SK-MEL-5 (cell line): ENCODE measurements at regions not wholly inside any gene's neighbourhood (a gene's known extent, or its start where the extent isn't known, plus 50 kb on each side); places are given as distances from the start of the nearest gene placed in this dataset.

Experiments
- DNase-seq: peaks from one replicate; pipeline ENCODE4 v3.0.0-alpha.2; 2016; ENCODE audit warnings: low read depth, low spot score
- in situ Hi-C: cut with HindIII; loops from 2 replicates; pipeline ENCODE4 v1.10.0; 2016; ENCODE audit warnings: low sequenced_read_pairs, high pct_unique_total_duplicates, low pct_unique_long_range_greater_than_20kb

DNA sequence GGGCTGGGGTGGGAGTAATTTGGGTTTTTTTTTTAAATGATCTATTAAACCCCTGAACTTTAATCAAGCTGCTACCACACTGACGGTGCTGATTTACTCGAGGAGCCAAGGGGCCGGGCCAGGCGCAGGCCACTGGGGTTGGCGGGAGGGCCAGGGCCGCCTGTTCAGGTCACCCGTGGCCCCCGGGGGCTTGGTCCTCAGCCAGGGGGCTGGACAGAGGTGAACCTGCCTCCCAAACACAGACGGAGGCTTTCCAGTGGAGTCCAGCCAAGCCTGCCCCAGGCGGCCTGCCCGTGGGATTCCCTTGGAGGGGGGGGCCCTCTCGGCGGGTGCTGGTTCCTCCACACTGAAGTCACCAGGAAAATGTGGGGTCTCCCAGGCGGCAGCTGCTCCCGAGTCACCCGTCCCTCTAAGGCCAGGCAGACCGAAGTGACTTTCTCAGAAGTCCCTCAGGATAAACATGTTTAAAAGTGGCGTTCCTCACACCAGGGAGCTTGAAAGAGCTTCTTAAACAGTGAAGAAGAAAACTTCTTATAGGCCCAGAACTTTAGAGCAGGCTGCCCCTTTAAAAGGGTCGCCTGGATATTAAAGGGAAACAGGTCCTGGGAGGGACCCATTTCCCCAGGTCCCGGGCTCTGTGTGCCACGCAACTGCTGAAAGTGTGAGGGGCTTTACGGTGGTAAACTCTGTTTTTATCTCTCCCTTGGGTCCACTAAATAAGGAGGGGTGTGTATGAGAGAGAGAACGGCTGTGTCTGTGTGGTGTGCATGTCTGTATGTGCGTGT, 167.2 kb upstream of the GSC start:
- in situ Hi-C loops, result no loop called here

GRCh38 chr14:94936401-94936892, 166.5 kb upstream of the GSC start:
- no peak for DNase-seq
- in situ Hi-C loops, result no loop called here

More for the DNA sequence above, 167.2 kb upstream of the GSC start:
- no peak for DNase-seq

DNA sequence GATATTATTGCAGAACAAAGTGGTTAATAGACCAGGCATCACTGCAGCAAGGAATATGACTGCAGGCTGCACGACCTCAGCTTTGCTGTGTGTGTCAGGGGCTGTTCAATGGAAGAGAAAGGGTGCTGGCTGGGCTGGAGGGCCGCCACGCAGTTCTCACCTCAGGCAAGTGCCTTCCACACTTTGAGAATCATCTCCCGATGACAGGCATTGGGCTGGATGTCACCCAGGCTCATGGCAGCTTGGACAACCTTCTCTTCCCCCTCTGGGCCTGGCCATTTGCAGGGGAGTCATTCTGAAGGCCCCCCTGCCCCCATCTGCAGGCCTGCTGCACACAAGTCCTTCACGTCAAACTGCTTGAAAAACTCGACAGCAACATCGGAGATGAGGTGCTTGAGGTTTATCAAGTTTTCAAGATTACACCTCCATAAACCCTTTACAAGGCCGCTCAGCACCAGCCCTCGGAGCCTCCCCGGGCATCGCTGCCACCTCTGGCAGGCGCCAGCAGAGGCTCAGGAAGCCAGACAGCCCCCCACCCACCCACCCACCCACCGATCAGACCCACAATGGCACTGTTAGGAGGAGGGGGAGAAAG, 165.9 kb upstream of the GSC start:
- in situ Hi-C loops, result no loop called here
- DNase-seq, result no peak

- in situ Hi-C loops, result no loop called here
- DNase-seq, result no peak
These were observed 164.4 kb upstream of the GSC start for GRCh38 chr14:94934276-94934810.

DNA sequence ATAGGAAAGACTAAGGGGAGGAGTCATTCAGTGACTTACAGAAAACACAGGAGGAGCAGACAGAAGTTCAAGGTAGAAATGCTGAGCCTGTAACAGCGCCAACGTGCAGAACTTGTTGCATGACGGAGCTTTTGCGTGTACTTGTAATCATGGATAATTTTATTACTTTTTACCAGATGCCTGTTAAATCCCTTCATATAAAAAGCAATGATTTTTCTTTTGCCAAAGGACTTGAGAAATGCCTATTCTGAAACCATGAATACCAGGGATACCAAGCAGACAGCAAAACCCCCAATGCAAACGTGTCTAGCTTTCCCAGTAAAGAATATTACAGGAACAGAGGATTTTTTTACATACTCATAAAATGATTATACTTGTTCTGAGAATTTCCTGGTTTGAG, 163.6 kb upstream of the GSC start:
- no peak for DNase-seq
- in situ Hi-C loops, result no loop called here

DNA sequence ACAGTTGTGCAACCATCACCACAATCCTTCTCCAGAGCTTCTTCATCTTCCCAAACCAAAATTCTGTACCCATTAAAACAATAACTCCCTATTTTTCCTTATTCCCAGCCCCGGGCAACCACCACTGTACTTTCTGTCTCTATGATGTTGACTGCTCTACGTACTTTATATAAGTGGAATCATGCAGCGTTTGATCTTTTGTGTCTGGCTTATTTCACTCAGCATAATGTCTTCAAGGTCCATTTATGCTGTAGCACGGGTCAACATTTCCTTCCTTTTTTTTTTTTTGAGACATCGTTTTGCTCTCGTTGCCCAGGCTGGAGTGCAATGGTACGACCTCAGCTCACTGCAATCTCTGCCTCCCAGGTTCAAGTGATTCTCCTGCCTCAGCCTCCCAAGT, 162.7 kb upstream of the GSC start:
- no peak for DNase-seq

GRCh38 chr14:94930690-94931089, 160.8 kb upstream of the GSC start:
- DNase-seq, result no peak
- in situ Hi-C loops, result no loop called here

More for the DNA sequence above, 162.7 kb upstream of the GSC start:
- in situ Hi-C loops, result no loop called here

DNA sequence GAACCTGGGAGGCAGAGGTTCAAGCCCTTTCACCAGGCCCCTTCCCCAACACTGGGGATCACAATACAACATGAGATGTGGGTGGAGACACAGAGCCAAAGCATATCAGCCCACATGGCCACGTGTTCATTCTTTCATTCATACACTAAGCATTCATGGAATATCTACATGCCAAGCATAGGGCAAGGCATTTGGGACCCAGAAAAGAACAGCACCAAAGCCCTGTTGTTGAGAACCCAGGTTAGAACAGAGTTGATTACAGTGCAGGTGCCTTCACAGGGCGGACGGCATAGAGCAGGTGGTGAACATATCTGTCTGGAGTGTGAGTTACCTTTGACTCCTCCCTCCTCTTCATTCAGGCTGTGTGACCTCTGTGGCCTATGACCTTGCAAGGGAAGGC, 159.4 kb upstream of the GSC start:
- in situ Hi-C loops, result no loop called here

DNA sequence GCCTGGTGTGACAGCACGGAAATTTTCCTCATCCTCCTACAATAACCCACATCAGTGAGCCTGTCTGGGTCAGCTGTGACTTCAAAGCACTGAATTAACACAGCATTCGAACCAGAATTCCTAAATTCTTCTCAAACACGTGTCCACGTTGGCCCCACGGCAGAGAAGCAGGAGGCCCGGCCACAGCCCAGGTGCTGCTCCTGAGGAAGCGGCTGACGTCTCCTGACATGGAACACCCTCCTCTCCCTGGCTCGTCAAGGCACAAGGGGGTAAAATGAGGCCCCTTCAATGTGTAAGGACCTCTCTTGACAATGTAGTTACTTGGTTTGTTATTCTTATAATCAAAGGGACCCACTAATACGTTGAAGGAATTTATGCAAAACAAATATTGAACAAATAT, 156.3 kb upstream of the GSC start:
- in situ Hi-C loops, result no loop called here
- no peak for DNase-seq

More for the DNA sequence above, 159.4 kb upstream of the GSC start:
- no peak for DNase-seq

DNA sequence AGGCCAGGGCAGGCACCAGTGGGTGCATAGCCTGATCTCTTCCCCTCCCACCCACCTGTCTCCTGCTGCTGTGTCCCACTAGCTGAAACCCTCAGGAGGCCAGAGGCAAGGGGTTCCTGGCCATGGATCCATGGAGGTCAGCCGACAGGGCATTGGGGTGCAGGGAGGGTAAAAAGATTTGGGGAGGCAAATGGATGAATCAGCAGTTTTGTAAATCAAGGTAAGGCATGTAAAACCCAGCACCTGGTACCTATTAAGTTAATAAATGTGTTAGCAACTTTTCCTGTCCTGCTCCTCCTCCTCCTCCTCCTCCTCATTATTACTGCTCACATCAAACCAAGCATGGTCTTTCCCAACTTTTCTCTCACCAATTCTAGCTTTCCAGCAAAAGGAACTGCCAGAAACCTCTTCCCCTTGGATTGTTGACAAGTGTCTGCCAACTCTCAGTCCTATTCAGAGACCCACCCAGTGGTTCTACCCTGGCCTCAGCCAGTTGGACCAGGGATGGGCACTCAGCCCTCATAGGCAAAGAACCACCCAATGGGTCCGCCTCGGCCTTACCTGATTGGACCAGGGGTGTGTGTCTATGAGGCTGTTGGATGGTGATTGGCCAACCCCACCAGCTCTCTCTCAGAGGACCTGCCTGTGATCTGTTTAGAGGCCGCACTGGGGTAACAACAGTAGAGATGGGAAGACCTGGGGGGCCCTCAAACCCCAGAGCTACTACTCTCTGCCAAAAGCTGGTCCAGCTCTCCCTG, 155.7 kb upstream of the GSC start:
- DNase-seq, result no peak
- in situ Hi-C loops, result no loop called here

DNA sequence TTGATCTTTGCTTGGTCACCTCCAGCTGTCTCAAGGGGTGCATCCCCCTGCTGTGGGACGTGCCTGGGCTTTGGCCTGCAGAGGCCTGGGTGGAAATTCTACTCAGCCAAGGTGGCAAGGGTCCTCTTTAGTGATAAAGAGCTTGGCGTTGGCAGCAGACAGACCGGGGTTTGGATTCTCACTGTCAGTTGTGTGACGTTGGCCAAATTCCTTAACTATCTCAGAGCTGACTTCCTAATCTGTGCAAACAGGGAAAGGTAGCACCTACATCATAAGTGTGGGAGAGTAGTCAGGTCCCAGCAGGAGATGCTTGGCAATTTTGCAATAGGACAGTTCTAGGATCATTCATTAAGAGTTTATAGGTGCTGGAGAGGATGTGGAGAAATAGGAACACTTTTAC, 154.3 kb upstream of the GSC start:
- DNase-seq, result no peak
- in situ Hi-C loops, result no loop called here

- DNase-seq, result no peak
- in situ Hi-C loops, result no loop called here
These were observed 153.9 kb upstream of the GSC start for GRCh38 chr14:94923786-94924185.

GRCh38 chr14:94922595-94923239, 152.8 kb upstream of the GSC start:
- in situ Hi-C loops, result no loop called here
- no peak for DNase-seq

DNA sequence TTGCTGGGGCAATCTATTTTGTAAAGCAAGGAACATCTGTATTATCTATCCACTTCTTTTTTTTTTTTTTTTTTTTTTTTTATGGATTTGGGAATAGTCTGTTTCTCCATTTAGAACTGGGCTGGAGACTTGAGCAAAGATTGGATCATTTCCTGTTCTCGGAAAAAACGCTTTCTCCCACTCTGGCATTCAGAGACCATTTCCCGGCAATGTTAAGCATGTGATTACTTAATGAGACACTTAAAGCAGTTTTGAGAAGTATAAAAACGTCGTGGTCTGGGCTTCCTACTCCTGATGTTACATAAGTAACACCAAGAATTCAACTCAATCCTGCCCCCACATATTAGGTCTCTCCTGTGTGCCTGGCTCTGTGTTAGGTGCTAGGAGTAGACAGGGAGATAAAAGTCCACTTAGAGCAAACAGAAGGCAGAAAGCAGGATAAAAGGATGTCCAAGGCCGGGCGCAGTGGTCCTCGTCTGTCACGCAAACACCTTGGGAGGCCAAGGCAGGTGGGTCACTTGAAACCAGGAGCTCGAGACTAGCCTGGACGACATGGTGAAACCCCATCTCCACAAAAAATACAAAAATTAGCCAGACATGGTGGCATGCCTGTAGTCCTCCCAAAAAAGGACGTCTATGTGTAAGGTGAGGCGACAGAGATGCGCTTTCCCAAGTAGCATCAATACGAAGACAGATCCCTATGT, 152.1 kb upstream of the GSC start:
- DNase-seq, result no peak
- in situ Hi-C loops, result no loop called here

- in situ Hi-C loops, result no loop called here
These were observed 151.5 kb upstream of the GSC start for GRCh38 chr14:94921456-94921855.

DNA sequence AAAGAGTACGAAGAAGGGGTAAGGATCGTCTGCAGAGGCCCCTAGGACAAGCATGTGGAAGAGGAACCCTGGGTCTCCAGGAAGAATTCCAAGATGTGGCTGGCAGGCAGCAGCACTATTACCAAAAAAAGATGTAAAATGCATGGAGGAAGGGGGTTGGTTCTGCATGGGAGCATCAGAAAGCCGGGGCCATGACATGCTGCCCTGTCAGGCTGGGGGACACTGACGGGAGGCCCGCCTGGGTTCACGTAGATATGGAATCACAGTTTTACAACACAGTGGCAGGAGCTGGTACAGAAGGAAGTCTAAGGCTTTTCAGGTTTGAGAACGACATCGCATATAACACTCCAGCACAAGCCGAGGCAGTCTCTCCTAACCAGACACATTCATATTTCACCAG, 150.0 kb upstream of the GSC start:
- no peak for DNase-seq
- in situ Hi-C loops, result no loop called here

More at GRCh38 chr14:94921456-94921855, 151.5 kb upstream of the GSC start:
- no peak for DNase-seq

DNA sequence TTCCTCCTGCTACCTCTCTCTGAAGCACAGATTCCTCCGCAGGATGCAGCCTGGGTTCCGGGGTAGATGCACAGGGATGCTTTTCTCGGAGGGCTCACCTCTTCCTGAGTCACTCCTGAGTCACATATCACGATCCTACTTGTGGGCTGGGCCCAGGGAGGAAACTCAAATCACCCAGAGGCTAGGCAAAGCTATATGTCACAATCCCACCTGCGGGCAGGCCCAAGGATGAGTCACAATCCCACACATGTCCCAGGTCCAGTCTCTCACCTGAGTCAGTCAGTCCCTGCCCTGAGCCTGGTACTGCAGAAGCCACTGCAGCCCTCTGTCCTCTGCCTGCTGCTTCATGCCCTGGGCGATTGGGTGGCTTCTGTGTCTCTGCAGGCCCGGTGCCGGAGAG, 149.0 kb upstream of the GSC start:
- DNase-seq, result no peak
- in situ Hi-C loops, result no loop called here
